HG02642 (cell line): ENCODE measurements at regions not wholly inside any gene's neighbourhood (a gene's known extent, or its start where the extent isn't known, plus 50 kb on each side); places are given as distances from the start of the nearest gene placed in this dataset.
"Not testable (repeated sequence)": the region's sequence is repeated elsewhere in the genome, so short reads cannot be mapped to it uniquely, and the experiment has no call there.

Experiments used
- ATAC-seq: cut with Tn5 transposase; IDR thresholded peaks from one replicate; pipeline ENCODE4 v1.9.1; 2021; ENCODE audit warnings: mild to moderate bottlenecking; ENCODE audit not compliant: unreplicated experiment, poor library complexity

GRCh38 chr21:36589352-36589971 is 109.5 kb upstream of the SIM2 start:
- ATAC-seq = peak; percentile 50

GRCh38 chr21:36591326-36591970 is 107.5 kb upstream of the SIM2 start:
- ATAC-seq = no peak

GRCh38 chr21:36596174-36596573 is 102.7 kb upstream of the SIM2 start:
- ATAC-seq = no peak

GRCh38 chr21:36601362-36601761 is 97.6 kb upstream of the SIM2 start:
- ATAC-seq = no peak

- ATAC-seq = no peak
Observed at GRCh38 chr21:36602735-36603134, 96.2 kb upstream of the SIM2 start.

- ATAC-seq = no peak
Observed at GRCh38 chr21:36603221-36603620, 95.7 kb upstream of the SIM2 start.

GRCh38 chr21:36605426-36605825 is 93.5 kb upstream of the SIM2 start:
- no peak for ATAC-seq

- no peak for ATAC-seq
Observed at GRCh38 chr21:36606287-36606982, 92.5 kb upstream of the SIM2 start.

- no peak for ATAC-seq
Observed at GRCh38 chr21:36606983-36607325, 92.0 kb upstream of the SIM2 start.

GRCh38 chr21:36608041-36608896 is 90.6 kb upstream of the SIM2 start:
- no peak for ATAC-seq

GRCh38 chr21:36608897-36609225 is 90.1 kb upstream of the SIM2 start:
- no peak for ATAC-seq

- ATAC-seq = no peak
Observed at GRCh38 chr21:36609654-36610053, 89.3 kb upstream of the SIM2 start.

GRCh38 chr21:36610201-36610600 is 88.7 kb upstream of the SIM2 start:
- ATAC-seq = no peak

GRCh38 chr21:36610935-36611334 is 88.0 kb upstream of the SIM2 start:
- no peak for ATAC-seq

GRCh38 chr21:36611379-36611778 is 87.5 kb upstream of the SIM2 start:
- ATAC-seq = no peak

GRCh38 chr21:36613059-36613458 is 85.9 kb upstream of the SIM2 start:
- no peak for ATAC-seq

GRCh38 chr21:36613554-36613953 is 85.4 kb upstream of the SIM2 start:
- no peak for ATAC-seq

- ATAC-seq = no peak
Observed at GRCh38 chr21:36615274-36615964, 83.5 kb upstream of the SIM2 start.

- ATAC-seq = not testable (repeated sequence)
Observed at GRCh38 chr21:36616773-36617172, 82.1 kb upstream of the SIM2 start.

- ATAC-seq = not testable (repeated sequence)
Observed at GRCh38 chr21:36621794-36622193, 77.1 kb upstream of the SIM2 start.
